ENCODE measurements at regions not wholly inside any gene's neighbourhood (a gene's known extent, or its start where the extent isn't known, plus 50 kb on each side); places are given as distances from the start of the nearest gene placed in this dataset.

DNA sequence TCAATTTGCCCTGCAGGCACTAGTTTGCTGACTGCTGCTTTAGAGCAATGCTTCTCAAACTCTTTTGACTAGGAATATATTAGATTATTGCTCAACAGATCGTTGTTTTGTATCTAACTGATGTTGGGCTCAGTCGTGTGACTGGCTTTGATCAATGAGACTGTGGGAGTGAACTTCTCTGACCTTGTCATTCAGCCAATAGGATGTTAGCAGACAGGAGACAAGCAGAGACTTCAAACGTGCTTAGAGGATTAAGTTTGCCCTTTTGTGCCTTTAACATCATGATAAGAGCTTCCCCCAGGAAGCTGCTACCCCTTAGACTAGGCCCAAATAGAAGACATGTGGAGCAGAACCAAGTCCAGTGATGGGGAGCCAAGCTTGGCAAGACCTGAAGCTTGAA, 76.7 kb upstream of the ELK3 start:
- Histone ChIP-seq H3K27me3 (ENCODE audit: control insufficient read depth, insufficient read depth, low read length) (peaks cover 9% of the 10 kb centered on the region), H3K36me3 (ENCODE audit: control insufficient read depth, insufficient read depth, low read length) (no peaks in the 10 kb centered on the region), H2BK20ac (ENCODE audit: low read depth, low read length) (no peak overlapping the region), H2AK9ac (replicated peaks; ENCODE audit: low read depth, low read length, poor library complexity) (no peak overlapping the region), H3K14ac (replicated peaks; ENCODE audit: low read depth, low read length) (no peak overlapping the region), H3K4ac (ENCODE audit: low read depth, low read length) (no peak overlapping the region), H4K8ac (ENCODE audit: low read depth in 2 of 2, low read length in 2 of 2) (no peak overlapping the region), H3K4me3 (ENCODE audit: insufficient read depth, low read depth, low read length) (no peak overlapping the region), H4K20me1 (ENCODE audit: insufficient read depth, low read length) (no peaks in the 10 kb centered on the region), H2AFZ (replicated peaks; ENCODE audit: low read length, poor library complexity) (no peak overlapping the region), H3K9me3 (ENCODE audit: control insufficient read depth, insufficient read depth, low read length) (no peaks in the 10 kb centered on the region), H3K9me1 (ENCODE audit: insufficient read depth, low read length) (no peaks in the 10 kb centered on the region), H2BK15ac (ENCODE audit: low read depth, low read length) (no peak overlapping the region), H2BK120ac (ENCODE audit: low read depth, low read length) (no peak overlapping the region), H3K27ac (ENCODE audit: insufficient read depth, low read length) (no peak overlapping the region), H3K18ac (ENCODE audit: low read depth, low read length) (no peak overlapping the region), H4K5ac (ENCODE audit: low read depth, low read length) (no peak overlapping the region), H3K9ac (ENCODE audit: low read depth, low read length) (no peak overlapping the region), H3K4me2 (ENCODE audit: low read depth, low read length) (no peak overlapping the region), H3K23ac (ENCODE audit: low read depth, low read length) (no peak overlapping the region), H3K79me1 (ENCODE audit: low read depth in 1 of 2, low read length in 2 of 2) (no peaks in the 10 kb centered on the region), H2BK5ac (ENCODE audit: low read depth, low read length, poor library complexity, severe bottlenecking) (no peak overlapping the region), H3K56ac (ENCODE audit: extremely low read depth, insufficient read depth, low read length) (no peak overlapping the region), H4K91ac (ENCODE audit: insufficient read depth, low read depth, low read length) (no peak overlapping the region), H3K4me1 (ENCODE audit: control insufficient read depth, insufficient read depth, low read length) (no peaks in the 10 kb centered on the region), H2AK5ac (ENCODE audit: low read depth, low read length) (no peak overlapping the region)
- no peak for DNase-seq
- POLR2A ChIA-PET (ENCODE audit: unreplicated experiment): no interaction called here
- TF ChIP-seq NFE2L2 (IDR thresholded peaks at IDR 0.05; ENCODE audit: low read depth, low read length) (no peak), RCOR1 (IDR thresholded peaks at IDR 0.05; ENCODE audit: insufficient replicate concordance, low read length) (no peak), FOS (IDR thresholded peaks at IDR 0.05; ENCODE audit: low read depth, low read length) (no peak), POLR2A (IDR thresholded peaks at IDR 0.05; ENCODE audit: low read depth, low read length) (no peak), SMC3 (IDR thresholded peaks at IDR 0.05; ENCODE audit: low read depth, low read length) (no peak), RFX5 (IDR thresholded peaks at IDR 0.05; ENCODE audit: low read depth, low read length) (no peak), MAZ (IDR thresholded peaks at IDR 0.05; ENCODE audit: borderline replicate concordance, low read depth, low read length) (no peak), CEBPB (IDR thresholded peaks at IDR 0.05; ENCODE audit: low read depth, low read length) (no peak), USF2 (IDR thresholded peaks at IDR 0.05; ENCODE audit: low read depth, low read length) (no peak)
- ATAC-seq (ENCODE audit: low read depth): no peak
- dilution Hi-C loops (cut with HindIII; ENCODE audit: low sequenced_read_pairs, unreplicated experiment) (no loop called here), in situ Hi-C loops (cut with MboI; ENCODE audit: low sequenced_read_pairs) (no loop called here), intact Hi-C loops (cut with micrococcal nuclease) (no loop called here)
- 8% methylated on average over 2 of the region's 3 CpGs; no CpG with 5 or more reads in 1 of the 2 experiments for WGBS, 2 experiments (ENCODE audit: extremely low coverage in 2 of 2, insufficient read length in 1 of 2)
- CTCF ChIA-PET: no interaction called here
- BruUV-seq (replicated peaks): no TSS peak

Data from IMR-90 (cell line).